ENCODE measurements at regions not wholly inside any gene's neighbourhood (a gene's known extent, or its start where the extent isn't known, plus 50 kb on each side); places are given as distances from the start of the nearest gene placed in this dataset.
A peak's percentile ranks its signal among the peaks of the same experiment; 100 is the strongest.

DNA sequence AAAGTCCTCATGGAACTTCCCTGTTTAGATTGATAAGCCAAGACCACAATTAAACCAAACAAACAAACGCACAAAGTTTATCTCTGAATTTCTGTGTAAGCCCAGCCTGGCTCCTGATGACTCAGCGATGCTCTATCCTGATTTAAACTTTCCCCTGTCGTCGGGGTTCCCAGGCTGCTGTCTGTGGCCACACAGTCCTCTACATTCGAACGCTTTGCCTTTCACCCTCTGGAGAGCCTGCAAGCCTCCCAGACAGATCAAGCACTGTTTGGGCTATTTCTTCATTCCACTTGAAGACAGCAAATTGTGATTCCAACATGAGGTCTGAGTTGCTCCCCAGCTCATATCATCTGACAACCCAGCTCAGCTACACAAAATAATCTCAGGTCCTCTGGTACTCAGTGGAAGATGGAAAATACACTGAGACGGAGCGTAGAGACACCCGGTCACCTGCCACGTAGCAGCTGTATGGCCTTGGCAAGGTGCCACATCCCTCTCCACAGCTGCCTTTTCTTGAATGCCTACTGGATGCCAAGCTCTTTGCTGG lies 51.2 kb downstream of the CYRIA start:
- CTCF ChIA-PET, result interaction anchor here (1.2 to 5.5 kb wide), 13 partner anchors 8 to 694 kb away, joined by 3 to 191 read pairs (median 5); no protein-coding TSS in a partner anchor
- Histone ChIP-seq H3K79me2 (ENCODE audit: control insufficient read depth, insufficient read depth, low read length) (peaks cover 70% of the 10 kb centered on the region), H3K9ac (ENCODE audit: low read length) (no peak overlapping the region), H3K27ac (ENCODE audit: low read length in 2 of 2) (no peak overlapping the region), H3K4me2 (replicated peaks; ENCODE audit: low read depth, low read length, poor library complexity, severe bottlenecking) (no peak overlapping the region), H3K9me3 (ENCODE audit: control extremely low read depth in 1 of 3, control insufficient read depth in 2 of 3, insufficient read depth in 1 of 3, low read length in 2 of 3) (no peaks in the 10 kb centered on the region), H3K4me1 (ENCODE audit: control insufficient read depth in 2 of 2, insufficient read depth in 2 of 2, low read length in 2 of 2) (peaks cover 7 to 22% of the 10 kb centered on the region in 2 donors), H2AFZ (ENCODE audit: insufficient read depth, low read depth, low read length, poor library complexity, severe bottlenecking) (no peak overlapping the region), H3K27me3 (replicated peaks in 1 of 4; ENCODE audit: control extremely low read depth in 1 of 4, control insufficient read depth in 3 of 4, insufficient read depth in 4 of 4, low read length in 3 of 4) (no peaks in the 10 kb centered on the region), H4K20me1 (ENCODE audit: control insufficient read depth, insufficient read depth, low read length, poor library complexity, severe bottlenecking) (peaks cover 35% of the 10 kb centered on the region), H3K4me3 (ENCODE audit: control extremely low read depth in 1 of 5, extremely low read depth in 1 of 5, insufficient read depth in 1 of 5, low read depth in 2 of 5, low read length in 4 of 5) (no peak overlapping the region), H3K36me3 (replicated peaks in 1 of 2; ENCODE audit: control extremely low read depth in 1 of 2, control insufficient read depth in 1 of 2, extremely low read depth in 1 of 2, insufficient read depth in 2 of 2, low read length in 1 of 2) (peaks cover 3 to 70% of the 10 kb centered on the region in 2 experiments)
- no peak overlapping the region for H3K27ac Mint-ChIP-seq
- ATAC-seq (ENCODE audit: low read depth) (no peak), DNase-seq (no peak)
- no peak overlapping the region for H3K4me3 Mint-ChIP-seq
- H3K9me3 Mint-ChIP-seq (ENCODE audit: insufficient read depth), result no peaks in the 10 kb centered on the region
- TF ChIP-seq EZH2 (IDR thresholded peaks at IDR 0.05; ENCODE audit: borderline replicate concordance, insufficient read depth, low read depth, low read length, poor library complexity, severe bottlenecking), result no peak
- TF ChIP-seq, protein P1, sequence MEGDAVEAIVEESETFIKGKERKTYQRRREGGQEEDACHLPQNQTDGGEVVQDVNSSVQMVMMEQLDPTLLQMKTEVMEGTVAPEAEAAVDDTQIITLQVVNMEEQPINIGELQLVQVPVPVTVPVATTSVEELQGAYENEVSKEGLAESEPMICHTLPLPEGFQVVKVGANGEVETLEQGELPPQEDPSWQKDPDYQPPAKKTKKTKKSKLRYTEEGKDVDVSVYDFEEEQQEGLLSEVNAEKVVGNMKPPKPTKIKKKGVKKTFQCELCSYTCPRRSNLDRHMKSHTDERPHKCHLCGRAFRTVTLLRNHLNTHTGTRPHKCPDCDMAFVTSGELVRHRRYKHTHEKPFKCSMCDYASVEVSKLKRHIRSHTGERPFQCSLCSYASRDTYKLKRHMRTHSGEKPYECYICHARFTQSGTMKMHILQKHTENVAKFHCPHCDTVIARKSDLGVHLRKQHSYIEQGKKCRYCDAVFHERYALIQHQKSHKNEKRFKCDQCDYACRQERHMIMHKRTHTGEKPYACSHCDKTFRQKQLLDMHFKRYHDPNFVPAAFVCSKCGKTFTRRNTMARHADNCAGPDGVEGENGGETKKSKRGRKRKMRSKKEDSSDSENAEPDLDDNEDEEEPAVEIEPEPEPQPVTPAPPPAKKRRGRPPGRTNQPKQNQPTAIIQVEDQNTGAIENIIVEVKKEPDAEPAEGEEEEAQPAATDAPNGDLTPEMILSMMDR (IDR thresholded peaks at IDR 0.05), result no peak
- intact Hi-C loops (cut with micrococcal nuclease), result no loop called here
- POLR2A ChIA-PET, result no interaction called here
- WGBS (ENCODE audit: insufficient coverage), result 94% methylated on average over 10 of the region's 10 CpGs
- peaks cover 38% of the 10 kb centered on the region for H3K4me1 Mint-ChIP-seq
- H3K27me3 Mint-ChIP-seq, result no peaks in the 10 kb centered on the region

GRCh38 chr2:16613539-16614011 lies 52.1 kb downstream of the CYRIA start:
- TF ChIP-seq, protein P1 (IDR thresholded peaks at IDR 0.05), result peak; percentile 74
- no peak for TF ChIP-seq EZH2 (IDR thresholded peaks at IDR 0.05; ENCODE audit: borderline replicate concordance, insufficient read depth, low read depth, low read length, poor library complexity, severe bottlenecking)
- DNase-seq, result peak; percentile 66

More at GRCh38 chr2:16613539-16614011, 52.1 kb downstream of the CYRIA start:
- no peak for ATAC-seq (ENCODE audit: low read depth)
- Histone ChIP-seq H3K9me3 (ENCODE audit: control extremely low read depth in 1 of 3, control insufficient read depth in 2 of 3, insufficient read depth in 1 of 3, low read length in 2 of 3) (no peaks in the 10 kb centered on the region), H3K27ac (ENCODE audit: low read length in 2 of 2) (no peak overlapping the region), H3K4me1 (ENCODE audit: control insufficient read depth in 2 of 2, insufficient read depth in 2 of 2, low read length in 2 of 2) (peaks cover 11 to 27% of the 10 kb centered on the region in 2 donors), H3K4me2 (replicated peaks; ENCODE audit: low read depth, low read length, poor library complexity, severe bottlenecking) (no peak overlapping the region), H2AFZ (ENCODE audit: insufficient read depth, low read depth, low read length, poor library complexity, severe bottlenecking) (no peak overlapping the region), H3K79me2 (ENCODE audit: control insufficient read depth, insufficient read depth, low read length) (peaks cover 70% of the 10 kb centered on the region), H3K4me3 (ENCODE audit: control extremely low read depth in 1 of 5, extremely low read depth in 1 of 5, insufficient read depth in 1 of 5, low read depth in 2 of 5, low read length in 4 of 5) (no peak overlapping the region), H4K20me1 (ENCODE audit: control insufficient read depth, insufficient read depth, low read length, poor library complexity, severe bottlenecking) (peaks cover 35% of the 10 kb centered on the region), H3K36me3 (replicated peaks in 1 of 2; ENCODE audit: control extremely low read depth in 1 of 2, control insufficient read depth in 1 of 2, extremely low read depth in 1 of 2, insufficient read depth in 2 of 2, low read length in 1 of 2) (peaks cover 0 to 62% of the 10 kb centered on the region in 2 experiments), H3K27me3 (replicated peaks in 1 of 4; ENCODE audit: control extremely low read depth in 1 of 4, control insufficient read depth in 3 of 4, insufficient read depth in 4 of 4, low read length in 3 of 4) (no peaks in the 10 kb centered on the region), H3K9ac (ENCODE audit: low read length) (no peak overlapping the region)
- no peak overlapping the region for H3K4me3 Mint-ChIP-seq
- H3K27me3 Mint-ChIP-seq, result no peaks in the 10 kb centered on the region
- ChIA-PET CTCF (interaction anchor here (0.6 to 5.5 kb wide), 28 partner anchors 11 to 160 kb away, joined by 3 to 191 read pairs (median 4); no protein-coding TSS in a partner anchor), POLR2A (interaction anchor here (1.4 kb wide), 1 partner anchor 144 kb away, joined by 8 read pairs; no protein-coding TSS in a partner anchor)
- H3K27ac Mint-ChIP-seq, result no peak overlapping the region
- WGBS (ENCODE audit: insufficient coverage), result 92% methylated on average over 3 of the region's 6 CpGs
- H3K9me3 Mint-ChIP-seq (ENCODE audit: insufficient read depth), result no peaks in the 10 kb centered on the region
- intact Hi-C loops (cut with micrococcal nuclease), result loop anchor here (1.0 kb wide), 1 partner anchor 144 kb away; no protein-coding TSS in a partner anchor
- peaks cover 46% of the 10 kb centered on the region for H3K4me1 Mint-ChIP-seq

Data from B cell (primary cell).